Central memory CD4-positive, alpha-beta T cell (primary cell): ENCODE measurements at regions not wholly inside any gene's neighbourhood (a gene's known extent, or its start where the extent isn't known, plus 50 kb on each side); places are given as distances from the start of the nearest gene placed in this dataset.

Experiments used
- DNase-seq: peaks from one replicate; pipeline ENCODE4 v3.0.0; 2022

DNA sequence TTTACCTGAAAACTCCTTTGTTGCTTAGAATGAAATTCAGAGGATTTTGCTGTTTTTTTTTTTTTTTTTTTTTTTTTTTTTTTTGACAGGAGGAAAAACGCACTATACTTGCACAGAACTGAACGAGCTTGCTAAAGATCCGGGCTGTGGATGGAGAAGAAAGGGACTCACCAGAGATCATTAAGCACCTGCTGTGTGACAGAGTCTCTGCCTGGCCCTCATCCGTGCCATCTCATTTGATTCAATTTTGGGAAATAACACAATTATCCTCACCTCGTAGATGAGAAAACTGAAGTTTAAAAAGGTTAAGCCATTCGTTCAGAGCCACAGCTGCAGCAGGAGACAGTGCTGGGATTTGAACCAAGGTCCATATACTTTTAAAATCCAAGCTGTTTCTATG is 775.4 kb upstream of the ID2 start:
- DNase-seq, result no peak

DNA sequence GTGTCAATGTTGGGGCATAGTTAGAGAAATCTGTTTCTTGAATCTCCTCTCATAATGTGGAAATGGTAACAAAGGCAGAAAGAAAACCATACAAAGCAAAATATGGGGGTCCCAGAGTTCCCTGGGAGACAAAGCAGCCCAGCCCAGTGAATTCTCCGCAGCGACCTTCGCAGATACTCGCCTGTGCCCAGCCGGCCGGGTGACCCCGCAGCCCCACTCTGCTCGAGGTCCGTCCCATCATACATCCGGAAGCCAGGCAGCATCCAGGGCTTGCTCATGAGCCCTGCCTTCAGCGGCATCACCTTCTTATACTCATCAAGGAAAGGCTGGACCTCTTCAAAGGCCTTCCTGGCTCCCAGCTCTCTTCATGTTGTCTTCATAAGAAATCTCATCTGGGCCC is 774.8 kb upstream of the ID2 start:
- no peak for DNase-seq

DNA sequence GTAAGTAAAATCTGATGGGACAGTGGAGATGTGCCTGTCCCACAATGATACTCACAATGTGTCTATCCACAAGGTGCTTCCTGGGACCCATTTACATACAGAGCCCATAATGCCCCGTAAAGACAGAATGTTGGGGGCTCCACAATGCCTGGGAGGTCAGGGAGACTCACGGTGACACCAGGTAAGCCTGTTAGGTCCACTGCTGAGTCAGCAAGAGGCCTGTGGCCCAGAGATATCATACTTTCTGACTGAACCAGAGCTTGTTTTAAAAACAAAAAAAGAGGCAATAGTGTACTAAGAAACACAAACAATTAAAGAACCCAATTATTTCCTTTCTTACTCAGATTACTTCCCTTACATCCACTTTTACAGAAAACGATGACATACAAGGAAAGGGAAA is 771.1 kb upstream of the ID2 start:
- DNase-seq, result no peak

DNA sequence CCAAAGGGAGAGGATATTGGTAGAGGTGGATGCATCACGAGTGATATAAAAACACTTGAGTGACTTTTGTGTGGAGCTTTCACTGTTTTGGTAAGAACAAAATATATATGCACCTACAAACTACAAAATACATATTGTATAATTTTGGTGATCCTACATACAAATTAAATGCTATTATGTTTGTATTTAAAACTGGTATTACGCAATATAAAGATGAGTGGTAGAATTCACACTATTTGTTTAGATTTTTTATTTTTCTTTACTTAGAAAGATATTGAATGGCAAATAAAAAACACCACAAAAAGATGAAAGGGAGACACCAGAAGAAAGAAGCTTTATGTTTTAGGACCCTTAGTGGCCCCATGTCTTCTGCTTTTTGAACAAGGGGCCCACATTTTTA is 770.7 kb upstream of the ID2 start:
- DNase-seq, result no peak

DNA sequence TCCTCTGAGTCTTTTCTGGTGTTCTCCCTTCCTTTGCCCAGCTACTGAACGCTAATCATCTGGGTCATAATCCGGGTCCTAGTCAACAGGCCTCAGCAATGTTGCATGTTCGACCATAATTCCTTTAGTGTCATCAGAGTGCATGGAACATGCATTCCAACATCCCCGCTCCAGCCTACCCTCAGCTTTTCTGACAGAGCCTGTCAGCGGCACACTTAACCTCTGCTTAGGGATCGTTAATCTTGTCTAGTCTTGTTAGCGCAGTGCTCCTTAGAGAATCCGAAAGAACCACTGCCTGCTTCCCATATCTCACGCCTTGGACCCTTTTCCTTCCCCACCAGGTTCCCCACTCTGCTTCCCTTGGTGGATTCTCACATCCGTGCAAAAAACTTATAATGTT is 767.9 kb upstream of the ID2 start:
- no peak for DNase-seq

DNA sequence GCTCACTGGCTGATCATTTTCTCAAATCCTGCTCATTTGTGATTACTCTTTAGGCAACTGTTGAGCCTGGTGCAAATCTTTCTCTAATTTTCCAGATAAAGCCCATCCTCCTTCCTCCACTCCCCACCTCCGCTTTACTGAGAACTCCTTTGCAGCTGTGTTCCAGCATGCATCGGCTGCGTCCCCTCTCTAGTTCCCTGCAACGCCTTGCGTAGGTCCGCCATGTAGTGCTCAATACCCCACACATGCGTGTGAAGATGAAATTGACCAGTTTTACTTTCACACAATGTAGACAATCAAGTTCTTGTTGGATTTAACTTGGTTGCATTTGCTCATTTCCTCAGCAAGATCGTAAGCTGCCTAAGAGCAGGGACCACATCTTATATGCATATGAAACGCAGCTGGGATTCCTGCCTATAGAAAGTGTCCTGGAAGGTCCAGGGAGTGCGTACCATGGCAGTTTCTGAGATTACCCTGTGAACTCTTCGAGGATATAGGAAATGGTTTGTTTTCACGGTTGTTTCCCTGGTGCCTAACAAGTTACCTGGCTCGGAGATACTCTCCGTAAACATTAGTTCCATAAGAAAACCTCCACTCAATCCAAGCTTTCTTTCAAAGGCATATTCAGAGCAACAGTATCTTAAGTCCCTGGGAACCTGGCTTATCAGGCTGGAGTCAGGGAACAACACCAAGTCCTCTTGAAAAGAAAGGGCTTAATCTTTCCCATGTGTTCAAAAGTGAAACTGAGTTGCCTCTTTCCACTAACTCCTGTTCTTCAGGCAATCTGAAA is 766.4 kb upstream of the ID2 start:
- no peak for DNase-seq

DNA sequence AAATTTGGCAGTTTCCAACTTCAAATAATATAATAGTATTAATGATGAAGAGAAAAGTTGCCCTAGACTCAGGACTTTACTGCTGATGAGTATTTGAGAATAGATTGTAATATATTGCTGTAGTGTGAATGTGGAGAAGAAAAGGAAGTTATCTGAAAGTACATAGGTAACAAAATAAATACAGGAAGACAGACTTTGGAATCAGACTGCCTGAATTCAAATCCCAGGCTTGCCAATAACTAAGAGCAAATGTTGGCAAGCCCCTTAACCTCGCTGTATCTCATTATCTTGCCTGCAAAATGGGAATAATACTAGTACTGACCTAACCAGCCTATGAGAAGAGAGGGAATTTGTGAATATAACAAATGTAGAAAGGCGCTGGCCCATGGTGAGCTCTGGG is 765.2 kb upstream of the ID2 start:
- no peak for DNase-seq

DNA sequence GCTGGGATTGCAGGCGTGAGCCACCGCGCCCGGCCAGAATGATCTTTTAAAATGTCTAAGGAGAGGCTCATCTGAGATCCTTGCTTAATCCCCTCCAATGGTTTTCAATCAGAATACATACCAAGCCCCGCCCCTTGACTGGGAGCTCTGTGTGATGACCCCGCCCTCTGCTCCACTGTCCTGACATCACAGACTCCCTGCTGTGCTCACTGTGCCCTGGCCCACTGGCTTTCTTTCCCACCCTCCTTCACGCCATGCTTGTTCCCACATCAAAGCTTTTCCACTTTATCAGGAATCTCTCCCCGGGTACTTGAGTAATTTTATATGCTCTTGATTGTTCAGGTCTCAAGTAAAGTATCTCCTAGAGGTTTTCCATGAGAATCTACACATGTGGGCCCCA is 762.3 kb upstream of the ID2 start:
- no peak for DNase-seq

DNA sequence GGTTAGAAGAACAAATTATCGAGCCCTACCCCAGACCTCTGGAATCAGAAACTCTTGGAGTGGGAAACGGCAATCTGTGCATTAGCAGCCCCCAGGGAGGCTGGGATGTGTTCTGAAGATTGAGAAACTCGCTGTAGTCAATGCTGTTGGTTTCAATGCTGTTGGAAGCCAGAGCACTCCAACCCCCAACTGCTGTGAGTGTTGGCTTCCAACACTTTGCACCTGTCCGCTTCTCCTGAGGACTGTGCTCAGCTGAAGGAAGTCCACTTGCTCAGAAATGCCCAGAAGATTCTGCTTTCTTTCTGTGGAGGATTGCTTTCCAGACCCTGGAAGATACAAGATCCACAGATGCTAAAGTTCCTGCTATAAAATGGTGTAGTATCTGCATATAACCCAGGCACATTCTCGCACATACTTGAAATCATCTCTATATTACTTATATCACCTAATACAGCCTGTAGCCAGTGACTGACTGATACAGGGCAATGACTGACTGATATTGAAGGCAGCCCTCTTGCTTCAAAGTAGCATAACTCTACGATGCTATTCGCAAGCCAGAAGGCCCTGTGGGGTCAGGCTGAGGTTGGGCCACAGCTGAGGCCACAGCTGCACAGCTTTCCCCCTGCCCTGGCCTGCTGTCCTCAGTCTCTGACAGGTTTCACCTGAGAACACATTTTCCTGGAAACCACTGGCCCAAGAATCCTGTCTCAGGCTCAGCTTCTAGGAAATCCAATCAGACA is 757.7 kb upstream of the ID2 start:
- no peak for DNase-seq

DNA sequence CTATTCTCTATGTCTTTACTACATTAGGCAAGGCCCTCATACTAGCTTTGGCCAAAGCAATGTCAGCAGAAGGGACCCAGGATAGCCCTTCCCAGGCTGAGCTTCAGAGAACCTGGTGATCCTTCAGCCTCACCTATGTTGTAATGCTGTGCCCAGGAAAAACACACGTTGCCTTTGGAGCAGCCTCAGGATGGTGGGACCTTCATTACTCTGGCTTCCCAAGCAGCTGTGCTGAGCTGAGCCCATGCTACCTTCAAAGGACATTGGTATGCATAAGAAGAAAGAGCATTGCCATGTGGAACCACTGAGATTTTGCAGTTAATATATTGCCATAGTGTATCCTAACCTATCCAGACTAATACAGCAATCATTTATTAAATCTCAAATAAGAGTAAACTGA is 756.4 kb upstream of the ID2 start:
- DNase-seq, result no peak

DNA sequence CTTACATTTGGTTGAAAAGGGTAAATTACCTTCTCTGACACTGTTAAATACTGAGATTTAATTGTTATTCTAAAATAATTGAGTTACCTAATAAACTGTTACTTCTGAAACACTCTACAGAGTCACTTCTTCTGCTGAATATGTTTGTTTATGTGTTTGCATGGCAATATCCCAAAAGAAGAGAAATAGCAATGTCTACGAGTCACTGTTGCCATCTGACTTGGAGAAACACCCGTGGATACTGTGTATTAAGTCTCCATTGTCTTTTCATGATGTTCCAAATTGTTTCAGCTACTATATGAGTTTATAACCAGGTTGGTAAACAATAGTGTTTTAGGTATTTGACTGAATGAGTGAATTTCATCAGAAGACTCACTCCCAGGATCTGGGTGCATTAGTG is 754.2 kb upstream of the ID2 start:
- DNase-seq, result no peak

DNA sequence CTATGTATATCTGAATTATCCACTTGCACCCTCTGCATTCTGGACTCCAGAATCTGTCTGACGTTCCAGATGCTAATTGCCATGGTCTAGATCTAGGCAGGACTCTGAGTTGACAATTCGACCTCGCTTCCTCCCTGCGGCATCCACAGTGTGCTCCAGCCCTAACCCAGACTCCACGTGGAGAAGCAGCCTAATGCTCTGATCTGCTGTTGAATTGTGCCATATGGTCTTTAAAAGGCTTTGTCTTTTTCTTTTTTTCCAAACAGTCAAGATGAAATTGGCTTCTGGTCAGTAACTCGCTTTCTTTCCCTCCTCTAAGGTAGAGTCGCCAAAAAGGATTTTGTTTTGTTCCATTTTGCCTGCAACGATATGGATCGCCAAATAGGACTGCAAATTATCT is 752.6 kb upstream of the ID2 start:
- DNase-seq, result no peak

DNA sequence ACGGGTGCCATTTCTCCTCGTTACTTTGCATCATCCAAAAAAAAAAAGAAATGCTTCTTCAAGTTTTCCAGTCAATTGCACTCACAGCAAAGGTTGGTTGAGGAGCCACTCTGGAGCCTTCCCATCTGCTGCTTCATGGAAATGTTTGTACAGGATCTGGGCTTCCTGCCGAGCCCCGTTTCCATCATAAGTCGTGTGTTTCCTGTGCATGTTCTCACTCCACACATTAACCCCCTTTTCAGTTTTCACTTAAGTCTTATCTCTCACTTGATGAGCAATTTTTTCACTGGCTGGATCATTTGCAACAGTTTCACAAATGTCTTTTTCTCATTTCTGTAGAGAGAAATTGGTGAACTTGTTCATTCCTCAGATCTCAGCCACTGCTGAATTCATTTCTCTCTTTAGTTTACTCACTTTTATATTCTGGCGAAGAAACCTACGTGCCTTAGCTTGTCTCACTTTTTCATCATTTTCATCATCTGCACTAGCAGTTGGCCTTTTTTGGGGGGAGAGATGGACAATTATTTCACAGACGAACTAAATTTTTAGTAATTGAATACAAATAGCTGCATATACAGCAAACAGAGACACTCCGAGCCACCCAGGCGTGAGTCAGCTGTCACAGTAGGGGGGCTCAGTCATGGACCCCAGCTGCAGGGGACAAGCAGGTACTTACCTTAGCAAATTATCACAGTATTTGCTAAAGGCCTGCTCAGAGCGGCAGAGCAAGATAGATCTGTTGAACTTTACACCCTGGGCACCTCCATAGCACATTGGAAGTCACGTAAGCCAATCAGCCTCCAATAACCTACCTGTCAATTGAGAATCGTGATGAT is 750.8 kb upstream of the ID2 start:
- DNase-seq, result no peak

DNA sequence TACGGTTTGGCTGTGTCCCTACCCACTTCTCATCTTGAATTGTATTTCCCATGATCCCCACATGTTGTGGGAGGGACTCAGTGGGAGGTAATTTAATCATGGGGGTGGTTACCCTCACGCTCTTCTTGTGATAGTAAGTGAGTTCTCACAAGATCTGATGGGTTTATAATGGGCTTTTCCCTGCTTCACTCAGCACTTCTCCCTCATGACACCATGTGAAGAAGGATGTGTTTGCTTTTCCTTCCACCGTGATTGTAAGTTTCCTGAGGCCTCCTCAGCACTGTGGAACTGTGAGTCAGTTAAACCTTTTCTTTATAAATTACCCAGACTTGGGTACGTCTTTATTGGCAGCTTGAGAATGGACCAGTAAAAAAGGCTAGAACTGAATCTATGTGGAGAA is 750.0 kb upstream of the ID2 start:
- no peak for DNase-seq

DNA sequence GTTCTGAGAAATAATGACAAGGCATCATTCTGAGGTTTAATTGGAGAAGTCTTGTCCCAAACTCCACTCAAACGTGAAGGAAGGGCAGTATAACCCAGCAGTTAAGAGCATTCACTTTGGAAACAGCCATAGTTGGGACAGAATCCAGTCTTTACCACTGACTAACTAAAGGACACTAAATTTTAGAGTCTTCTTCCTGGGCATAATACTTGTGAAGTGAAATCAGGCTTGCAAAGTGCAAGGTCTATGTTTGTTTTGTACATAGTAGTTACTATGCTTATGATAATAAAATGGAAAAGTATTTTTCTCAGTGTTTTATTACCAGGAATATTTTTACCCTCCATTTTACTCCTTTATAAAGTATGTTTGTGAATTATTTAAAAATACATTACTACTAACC is 748.2 kb upstream of the ID2 start:
- DNase-seq, result no peak

DNA sequence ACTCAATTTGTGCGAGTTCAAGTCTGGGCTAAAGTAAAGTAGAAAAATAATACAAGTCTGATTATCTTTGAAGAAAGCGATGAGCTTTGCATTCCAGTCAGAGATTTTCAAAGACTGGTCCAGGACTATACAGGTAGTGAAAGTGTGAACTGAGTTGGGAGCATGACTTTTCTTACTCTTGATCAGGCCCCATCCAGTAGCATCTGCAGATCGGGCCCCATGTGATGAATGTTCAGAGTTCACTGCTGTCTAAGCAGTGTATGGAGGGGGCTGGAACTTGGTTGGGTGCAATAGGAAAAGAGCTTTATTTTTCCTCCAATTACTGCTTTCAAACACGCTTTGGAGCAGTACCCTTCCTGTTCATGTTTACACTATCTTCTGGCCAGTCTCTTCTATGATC is 747.4 kb upstream of the ID2 start:
- DNase-seq, result no peak

DNA sequence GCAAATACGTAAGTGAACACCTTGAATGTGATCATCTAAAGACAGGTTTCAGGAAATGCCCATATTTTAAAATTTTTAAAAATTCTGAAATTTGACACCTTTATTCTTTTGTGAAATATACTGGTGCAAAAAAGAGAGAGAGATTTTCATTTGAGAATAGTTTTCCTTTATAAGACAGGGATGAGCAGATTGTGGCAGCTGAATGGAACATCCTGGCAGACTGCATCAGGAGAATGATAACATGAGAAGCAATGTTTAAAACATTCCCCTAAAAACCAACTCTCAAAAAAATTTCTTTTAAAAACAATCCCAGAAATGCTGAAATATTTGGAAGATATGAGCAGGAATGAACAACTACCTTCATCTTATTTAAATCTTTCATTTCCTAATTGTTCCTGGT is 744.8 kb upstream of the ID2 start:
- no peak for DNase-seq

DNA sequence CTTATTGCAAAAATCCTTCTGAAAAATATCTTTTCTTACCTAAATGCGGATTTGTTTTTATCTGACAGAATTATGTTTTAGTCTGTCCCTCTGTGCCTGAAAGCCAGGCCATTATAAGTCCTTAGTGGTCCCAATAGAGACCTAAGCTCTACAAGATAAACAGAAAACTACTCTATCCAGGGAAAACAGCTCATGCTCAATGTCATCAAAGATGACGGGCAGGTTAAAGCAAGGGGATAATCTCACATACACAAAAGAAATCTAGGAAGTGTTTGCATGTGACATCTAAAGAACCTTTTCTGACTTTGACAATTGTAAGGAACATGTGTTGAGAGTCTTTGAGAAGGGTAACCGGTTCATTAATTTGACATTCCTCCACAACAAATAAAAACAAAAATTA is 741.1 kb upstream of the ID2 start:
- no peak for DNase-seq

DNA sequence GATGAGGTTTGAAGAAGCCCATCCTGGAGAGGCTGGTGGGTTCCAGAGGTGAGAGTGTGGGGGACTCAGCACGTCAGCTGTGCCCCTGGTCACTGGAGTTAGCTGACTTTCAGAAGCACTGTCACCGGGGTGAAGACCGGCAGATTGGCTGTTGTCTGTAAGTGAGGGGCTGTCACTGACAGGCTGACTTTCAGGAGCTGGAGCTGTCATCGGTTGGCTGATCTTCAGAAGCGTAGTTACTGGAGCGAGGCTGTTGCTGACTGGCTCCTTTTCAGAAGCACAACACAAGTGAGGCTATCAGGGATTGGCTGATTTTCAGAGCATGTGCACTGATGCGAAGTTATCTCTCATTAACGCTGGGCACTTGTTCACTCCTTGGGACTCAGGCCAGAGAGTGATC is 738.4 kb upstream of the ID2 start:
- DNase-seq, result no peak

DNA sequence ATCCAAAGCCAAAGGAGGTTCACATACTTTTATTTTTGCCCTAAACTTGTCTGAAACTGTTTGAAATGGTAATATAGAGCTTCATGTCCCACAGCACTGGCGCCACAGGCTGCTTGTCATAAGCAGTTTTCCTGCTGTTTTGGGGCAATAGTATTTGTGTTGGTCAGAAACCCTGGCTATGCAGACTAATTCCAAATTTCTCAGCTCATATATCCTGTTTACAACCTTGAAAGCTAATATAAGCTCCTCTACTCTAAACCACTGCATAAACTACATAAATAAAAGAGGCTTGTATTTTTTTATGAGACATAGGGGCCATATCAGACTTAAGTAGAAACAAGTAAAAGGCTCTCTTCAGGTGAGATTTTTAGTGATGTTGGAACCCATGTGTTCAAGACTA is 736.8 kb upstream of the ID2 start:
- no peak for DNase-seq

DNA sequence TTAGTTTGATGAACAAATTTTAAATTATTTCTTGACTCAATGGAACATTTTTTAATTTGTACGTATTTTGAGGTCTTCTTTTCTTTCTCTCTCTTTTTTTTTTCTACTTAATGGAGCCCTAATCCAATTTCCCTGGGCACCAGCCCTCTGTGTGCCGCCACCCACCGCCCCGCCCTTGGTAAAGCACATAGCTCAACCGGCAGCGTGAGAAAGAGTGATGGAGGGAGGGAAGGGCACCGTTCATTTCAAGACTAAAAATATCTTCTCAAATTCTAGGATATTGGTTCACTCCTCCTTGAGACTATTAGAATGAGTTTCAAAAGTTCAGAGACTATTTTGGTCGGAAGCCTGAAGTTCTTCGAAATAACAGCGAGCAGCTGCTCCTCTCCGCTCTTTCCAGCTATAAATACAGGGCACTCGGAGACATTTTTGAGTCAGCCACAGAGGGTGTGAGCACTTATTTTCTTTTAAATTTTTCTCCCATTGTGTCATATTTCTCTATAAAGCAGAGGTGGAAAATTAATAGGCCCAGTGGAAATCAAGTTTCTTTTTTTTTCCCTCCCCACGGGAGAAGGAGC is 731.7 kb upstream of the ID2 start:
- DNase-seq, result no peak

DNA sequence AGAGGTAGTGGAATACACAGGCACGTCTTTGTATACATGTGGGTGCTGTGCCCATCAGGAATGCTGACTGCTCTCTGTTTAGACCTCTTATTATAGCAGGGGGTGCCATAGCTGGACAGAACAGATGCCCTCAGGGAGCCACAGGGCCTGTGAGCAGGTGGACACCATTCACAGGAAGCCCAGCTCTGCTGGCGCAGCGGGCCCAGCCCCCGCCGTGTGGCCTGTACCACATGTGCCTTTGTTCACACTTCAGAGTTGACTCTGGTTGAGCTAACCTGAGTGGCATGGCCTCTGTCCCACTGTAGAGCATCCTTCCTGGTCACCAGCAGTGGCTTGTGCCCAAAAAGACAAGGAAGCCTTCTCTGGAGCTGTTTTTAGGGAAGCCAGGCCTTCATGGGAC is 730.9 kb upstream of the ID2 start:
- DNase-seq, result no peak

DNA sequence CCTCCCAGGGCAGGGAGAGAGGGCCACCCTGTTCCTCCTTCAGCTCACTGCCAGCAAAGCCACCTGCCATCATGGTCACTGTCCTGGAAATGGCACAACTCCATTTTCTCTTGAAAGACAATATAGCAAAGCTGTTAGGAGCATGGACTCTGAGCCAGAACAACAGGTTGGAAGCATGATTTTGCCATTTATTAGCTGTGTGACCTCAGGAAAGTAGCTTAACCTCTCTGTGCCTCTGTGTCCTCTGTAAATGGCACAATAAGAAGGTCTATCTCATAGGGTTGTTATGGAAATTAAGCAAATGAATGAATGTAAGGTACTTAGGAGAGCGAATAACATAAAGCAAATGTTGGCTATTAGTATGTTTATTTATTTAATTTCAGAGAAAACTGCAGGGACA is 730.4 kb upstream of the ID2 start:
- no peak for DNase-seq
